Lung microvascular endothelial cell (primary cell): ENCODE measurements at regions not wholly inside any gene's neighbourhood (a gene's known extent, or its start where the extent isn't known, plus 50 kb on each side); places are given as distances from the start of the nearest gene placed in this dataset.

Source experiments
- DNase-seq, 2 donors: peaks; one replicate each; pipeline versions ENCODE4 v3.0.0 to v3.0.0-alpha.2; 2010; ENCODE audit warnings: low read depth in 2 of 2

- no peak for DNase-seq
Measured at GRCh38 chr2:126990605-126991532, 92.2 kb downstream of the TEX51 start.

GRCh38 chr2:126994340-126994777, 95.7 kb downstream of the TEX51 start:
- no peak for DNase-seq

- DNase-seq = no peak
Measured at GRCh38 chr2:126995621-126996377, 97.1 kb downstream of the TEX51 start.

DNA sequence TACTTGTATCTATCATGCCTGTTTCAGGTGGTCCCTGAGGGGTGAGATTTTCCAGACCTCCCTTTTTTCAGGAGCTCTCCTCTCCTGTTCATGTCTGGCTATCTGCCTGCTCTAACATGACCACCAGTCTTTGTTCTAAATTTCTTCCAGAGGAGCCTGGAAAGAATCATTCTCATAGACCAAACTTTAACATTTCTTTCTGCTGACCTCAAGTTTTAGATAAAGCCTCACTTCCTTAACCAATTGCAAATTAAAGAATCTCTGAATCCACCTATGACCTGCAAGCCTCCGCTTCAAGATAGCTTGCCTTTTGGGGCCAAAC, 97.6 kb downstream of the TEX51 start:
- DNase-seq = no peak
